ENCODE measurements at regions not wholly inside any gene's neighbourhood (a gene's known extent, or its start where the extent isn't known, plus 50 kb on each side); places are given as distances from the start of the nearest gene placed in this dataset.
"Not testable (repeated sequence)": the region's sequence is repeated elsewhere in the genome, so short reads cannot be mapped to it uniquely, and the experiment has no call there.

DNA sequence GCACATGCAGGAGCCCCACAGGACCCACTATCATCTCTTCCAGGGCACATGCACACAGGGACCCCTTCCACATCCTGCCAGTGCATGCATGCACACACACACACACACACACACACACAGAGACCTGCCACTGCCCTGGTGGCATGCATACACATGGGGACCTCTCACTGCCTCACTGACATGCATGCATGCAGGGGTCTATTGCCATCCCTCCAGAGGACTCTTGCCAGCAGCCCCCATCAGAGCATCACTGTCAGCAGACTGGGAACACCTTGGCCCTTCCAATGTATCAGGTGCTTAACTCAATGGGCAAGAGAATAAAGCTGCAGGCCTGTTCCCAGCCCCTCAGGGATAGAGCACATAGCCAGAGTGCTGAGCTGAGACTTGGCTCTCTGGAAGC lies 433.6 kb upstream of the PPP1R2C start:
- DNase-seq (ENCODE audit: low read depth in 1 of 2, low spot score in 1 of 2), result no peak

GRCh38 chrX:43218198-43218597 lies 437.9 kb upstream of the MAOA start:
- DNase-seq (ENCODE audit: low read depth in 1 of 2, low spot score in 1 of 2), result no peak

- no peak for DNase-seq (ENCODE audit: low read depth in 1 of 2, low spot score in 1 of 2)
These were observed 431.6 kb upstream of the MAOA start for GRCh38 chrX:43224496-43224895.

DNA sequence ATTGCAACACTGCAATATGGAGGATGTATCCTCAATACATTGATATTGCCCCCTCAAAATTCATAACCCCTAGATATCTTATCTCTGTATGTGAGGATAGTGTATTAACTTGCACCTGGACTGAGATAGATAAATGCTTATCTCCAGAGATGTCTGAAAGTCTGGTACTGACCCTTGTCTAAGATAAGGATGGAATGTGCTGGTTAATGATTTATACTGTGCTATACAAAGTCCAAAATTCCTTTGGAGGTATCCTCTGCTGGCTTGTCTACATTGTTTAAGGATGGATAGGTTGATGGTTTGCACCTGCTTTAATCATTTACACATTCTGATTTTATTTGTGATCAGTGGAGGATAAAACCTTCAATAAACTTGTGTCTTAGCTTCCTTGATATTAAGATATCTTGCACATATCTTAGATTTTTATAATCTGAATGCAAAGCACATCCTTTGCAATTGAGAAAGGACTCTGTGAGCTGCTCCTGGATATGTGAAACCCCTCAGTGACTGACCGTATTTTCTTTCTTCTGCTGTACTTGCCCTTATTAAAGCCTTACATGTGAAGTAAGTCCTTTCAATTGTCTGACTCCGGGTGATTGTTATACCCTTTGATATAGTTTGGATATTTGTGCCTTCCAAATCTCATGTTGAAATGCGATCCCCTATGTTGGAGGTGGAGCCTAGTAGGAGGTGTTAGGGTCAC lies 430.3 kb upstream of the MAOA start:
- no peak for DNase-seq (ENCODE audit: low read depth in 1 of 2, low spot score in 1 of 2)

DNA sequence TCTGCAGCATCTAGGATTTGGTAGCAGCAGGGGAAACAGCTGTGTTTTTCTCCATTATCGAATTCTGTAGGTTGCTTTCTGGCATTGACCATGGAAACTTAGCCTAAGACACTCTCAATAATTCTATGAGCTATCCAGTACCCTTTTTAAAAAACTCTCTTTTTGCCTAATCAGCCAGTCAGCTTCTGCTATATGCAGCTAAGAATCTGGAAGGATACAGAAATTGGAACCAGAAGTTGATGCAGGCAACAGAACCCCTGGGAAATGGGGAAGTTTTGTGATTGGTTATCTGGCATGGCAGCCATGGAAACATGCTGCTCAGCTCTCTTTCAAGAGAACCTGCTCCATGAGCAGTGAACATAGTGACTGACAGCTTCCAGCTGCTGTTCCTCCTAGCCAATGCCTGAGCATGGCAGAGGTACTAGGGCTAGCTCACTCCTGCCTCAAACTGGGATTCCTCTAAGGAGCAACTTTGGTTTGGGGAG lies 417.6 kb upstream of the MAOA start:
- DNase-seq (ENCODE audit: low read depth in 1 of 2, low spot score in 1 of 2), result no peak

DNA sequence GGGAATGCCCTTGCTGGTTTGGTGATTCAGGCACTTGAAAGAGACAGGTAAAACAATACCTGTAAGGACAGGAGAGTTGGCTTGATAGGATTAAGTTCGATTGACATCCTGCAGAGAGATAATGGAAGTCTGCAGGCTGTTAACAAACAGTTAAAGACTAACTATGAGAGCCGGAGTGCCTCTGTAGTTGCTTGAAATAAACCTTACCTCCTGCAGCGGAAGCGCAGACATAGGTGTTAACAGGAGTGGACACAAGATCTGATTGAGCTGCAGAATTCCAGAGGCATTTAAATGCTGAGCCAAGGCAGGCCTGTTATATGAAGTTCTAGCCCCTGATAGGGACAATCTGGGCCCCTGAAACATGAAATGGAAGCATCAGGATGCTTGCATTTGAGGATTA lies 416.7 kb upstream of the MAOA start:
- DNase-seq (ENCODE audit: low read depth in 1 of 2, low spot score in 1 of 2), result no peak

DNA sequence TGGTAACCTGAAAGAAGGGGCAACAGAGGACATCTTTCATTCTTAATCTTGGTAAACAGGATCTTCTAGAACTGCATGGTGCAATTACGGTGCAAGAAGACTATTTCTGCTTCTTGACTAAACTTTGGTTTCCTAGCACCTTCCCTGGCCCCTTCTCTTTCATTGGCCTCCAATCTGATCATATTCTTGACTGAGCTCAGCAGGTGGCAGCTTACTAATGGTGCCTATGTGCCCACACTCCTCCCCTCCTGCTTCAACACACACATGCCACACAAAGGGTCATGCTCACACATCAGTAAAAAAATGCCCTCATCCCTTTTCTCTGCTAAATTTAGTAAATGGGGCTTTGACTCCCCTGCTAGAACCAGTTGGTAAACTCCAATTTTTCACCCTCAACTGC lies 400.5 kb upstream of the MAOA start:
- no peak for DNase-seq (ENCODE audit: low read depth in 1 of 2, low spot score in 1 of 2)

- no peak for DNase-seq (ENCODE audit: low read depth in 1 of 2, low spot score in 1 of 2)
These were observed 389.6 kb upstream of the MAOA start for GRCh38 chrX:43266487-43266886.

DNA sequence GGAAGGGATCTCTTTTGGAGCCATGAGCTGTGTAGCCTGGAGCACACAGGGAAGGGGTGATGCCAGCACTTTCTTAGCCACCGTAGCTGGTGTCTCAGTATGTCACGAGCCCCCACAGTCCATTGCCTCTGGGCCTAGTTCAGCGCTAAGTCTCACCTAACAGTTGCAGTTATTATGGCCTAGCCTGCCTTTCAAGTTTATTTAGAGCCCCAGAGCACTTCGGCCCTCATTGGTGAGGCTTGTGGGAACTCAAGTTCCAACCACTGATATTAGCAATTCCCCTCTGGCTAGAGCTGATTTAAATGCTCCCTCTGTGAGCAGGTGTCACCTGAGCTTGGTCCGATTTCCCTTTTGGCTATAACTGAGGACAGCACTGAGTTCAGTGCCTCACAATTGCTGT lies 388.4 kb upstream of the MAOA start:
- DNase-seq (ENCODE audit: low read depth in 1 of 2, low spot score in 1 of 2), result no peak

GRCh38 chrX:43269201-43269600 lies 386.9 kb upstream of the MAOA start:
- DNase-seq (ENCODE audit: low read depth in 1 of 2, low spot score in 1 of 2), result no peak

- DNase-seq (ENCODE audit: low read depth in 1 of 2, low spot score in 1 of 2), result no peak
These were observed 378.2 kb upstream of the MAOA start for GRCh38 chrX:43277879-43278278.

DNA sequence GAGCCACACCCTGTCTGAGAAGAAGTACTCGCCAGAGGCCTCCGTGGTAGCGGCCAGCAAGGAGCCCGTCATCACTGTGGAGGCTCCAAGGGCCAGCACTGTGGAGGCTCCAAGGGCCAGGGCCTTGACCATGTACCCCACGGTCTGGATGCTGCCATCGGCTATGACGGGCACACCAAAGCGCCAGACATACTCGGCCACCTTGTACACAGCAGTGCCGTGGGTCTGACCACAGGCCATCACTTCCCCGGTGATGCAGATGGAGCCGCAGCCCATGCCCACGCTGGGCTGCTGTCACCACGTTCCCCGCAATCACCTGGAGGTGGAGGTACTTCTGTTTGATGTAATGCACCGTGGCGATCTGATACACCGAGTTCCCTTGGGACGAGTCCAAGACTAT lies 377.7 kb upstream of the MAOA start:
- no peak for DNase-seq (ENCODE audit: low read depth in 1 of 2, low spot score in 1 of 2)

DNA sequence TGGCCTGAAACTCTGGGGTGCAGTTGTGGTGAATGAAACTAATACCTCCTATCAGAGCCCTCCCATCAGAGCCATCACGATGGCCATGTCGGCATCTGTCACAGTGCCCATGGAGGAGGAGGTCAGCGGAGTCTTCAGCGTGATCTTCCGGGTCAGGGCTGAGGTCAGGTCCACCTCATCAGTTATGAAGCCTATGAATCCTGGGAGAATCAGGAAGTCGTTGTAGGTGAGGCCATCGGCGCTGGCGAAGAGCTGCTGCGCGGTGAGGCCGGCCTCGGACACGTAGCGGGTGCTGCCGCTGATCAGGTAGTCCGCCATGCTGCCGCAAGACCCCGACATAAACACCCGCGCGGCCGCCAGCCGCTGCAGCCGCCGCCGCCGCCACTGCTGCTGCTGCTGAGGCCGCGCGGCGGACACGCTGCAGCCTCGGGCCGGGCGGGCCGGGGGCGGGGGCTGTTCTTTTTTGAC lies 376.7 kb upstream of the MAOA start:
- DNase-seq (ENCODE audit: low read depth in 1 of 2, low spot score in 1 of 2), result no peak

DNA sequence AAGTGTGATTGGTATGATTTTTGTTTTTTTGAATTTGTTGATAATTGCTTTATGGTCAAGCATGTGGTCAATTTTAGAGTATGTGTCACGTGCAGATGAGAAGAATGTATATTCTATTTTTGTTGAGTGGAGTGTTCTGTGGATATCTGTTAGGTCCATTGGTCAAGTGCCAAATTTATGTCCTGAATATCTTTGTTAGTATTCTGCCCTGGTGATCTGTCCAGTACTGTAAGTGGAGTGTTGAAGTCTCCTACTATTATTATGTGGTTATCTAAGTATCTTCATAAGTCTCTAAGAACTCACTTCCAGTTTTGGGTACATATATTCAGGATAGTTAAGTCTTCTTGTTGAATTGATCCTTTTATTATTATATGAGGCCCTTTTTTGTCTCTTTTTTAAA lies 372.9 kb upstream of the MAOA start:
- no peak for DNase-seq (ENCODE audit: low read depth in 1 of 2, low spot score in 1 of 2)

GRCh38 chrX:43311625-43312024 lies 344.5 kb upstream of the MAOA start:
- DNase-seq (ENCODE audit: low read depth in 1 of 2, low spot score in 1 of 2), result not testable (repeated sequence)

DNA sequence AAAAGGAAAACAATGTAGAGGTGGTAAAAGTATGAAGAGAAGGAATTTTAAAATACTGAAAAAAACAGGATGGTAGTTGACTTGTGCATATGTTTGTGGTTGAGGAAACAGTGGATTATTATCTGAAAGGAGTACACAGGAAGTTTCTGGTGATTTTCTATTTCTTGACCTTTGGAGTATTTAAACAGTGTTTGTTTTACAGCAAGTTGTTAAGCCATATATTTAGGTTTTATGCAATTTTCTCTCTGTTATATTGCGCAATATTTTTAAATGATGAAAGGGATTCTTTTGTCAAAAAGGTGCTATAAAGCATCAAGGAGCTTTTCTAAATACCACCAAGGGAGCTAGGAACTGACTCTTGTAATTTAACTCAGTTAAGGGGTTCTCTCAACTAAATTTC lies 343.1 kb upstream of the MAOA start:
- no peak for DNase-seq (ENCODE audit: low read depth in 1 of 2, low spot score in 1 of 2)

GRCh38 chrX:43314525-43314924 lies 341.6 kb upstream of the MAOA start:
- DNase-seq (ENCODE audit: low read depth in 1 of 2, low spot score in 1 of 2), result no peak

DNA sequence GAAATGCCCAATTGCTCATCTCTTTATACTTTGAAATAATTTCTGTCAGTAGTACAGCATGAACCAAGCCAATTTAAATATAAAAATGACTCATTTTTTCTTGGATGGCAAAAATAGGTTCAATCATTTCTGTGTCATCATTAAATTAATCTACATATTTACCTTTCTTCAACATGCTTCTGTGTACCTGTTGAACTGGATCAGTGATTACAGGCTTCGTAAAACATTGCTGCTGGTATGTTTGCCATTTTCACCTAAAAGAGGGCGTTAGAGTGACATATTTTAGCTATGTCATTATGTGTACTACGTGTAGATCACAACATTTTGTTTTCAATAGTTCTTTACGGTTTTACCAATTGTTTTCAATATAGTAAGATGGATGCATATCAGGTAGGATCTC lies 340.5 kb upstream of the MAOA start:
- no peak for DNase-seq (ENCODE audit: low read depth in 1 of 2, low spot score in 1 of 2)

GRCh38 chrX:43316146-43316545 lies 340.0 kb upstream of the MAOA start:
- no peak for DNase-seq (ENCODE audit: low read depth in 1 of 2, low spot score in 1 of 2)

GRCh38 chrX:43317378-43317777 lies 338.7 kb upstream of the MAOA start:
- DNase-seq (ENCODE audit: low read depth in 1 of 2, low spot score in 1 of 2), result no peak

DNA sequence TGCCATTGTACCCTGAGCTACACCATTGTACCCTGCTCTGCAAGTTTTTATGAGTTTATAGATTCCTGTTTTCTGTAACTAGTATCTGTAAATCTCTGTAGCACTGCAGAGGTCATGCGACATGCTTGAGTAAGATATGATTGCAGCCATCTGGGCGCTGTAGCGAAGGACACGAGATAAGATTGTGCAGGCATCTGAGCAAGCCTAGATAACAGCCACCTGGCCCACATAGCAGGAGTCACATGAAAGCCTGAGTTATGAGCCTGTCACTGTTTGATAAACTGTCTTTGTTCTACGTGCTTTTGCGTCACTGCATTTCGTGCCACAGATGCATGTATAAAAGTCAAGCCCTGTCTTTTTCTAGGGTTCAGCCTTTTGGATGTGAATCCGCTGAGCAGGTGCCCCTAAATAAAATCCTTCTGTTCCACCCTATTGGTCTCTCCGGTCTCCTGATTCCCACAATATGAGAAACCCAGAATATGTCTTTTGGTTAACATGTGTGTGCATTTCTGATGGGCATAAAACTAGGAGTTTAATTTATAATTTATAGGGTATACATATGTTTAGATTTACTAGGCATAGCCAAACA lies 327.6 kb upstream of the MAOA start:
- DNase-seq (ENCODE audit: low read depth in 1 of 2, low spot score in 1 of 2), result no peak

- no peak for DNase-seq (ENCODE audit: low read depth in 1 of 2, low spot score in 1 of 2)
These were observed 322.6 kb upstream of the MAOA start for GRCh38 chrX:43333543-43333942.

DNA sequence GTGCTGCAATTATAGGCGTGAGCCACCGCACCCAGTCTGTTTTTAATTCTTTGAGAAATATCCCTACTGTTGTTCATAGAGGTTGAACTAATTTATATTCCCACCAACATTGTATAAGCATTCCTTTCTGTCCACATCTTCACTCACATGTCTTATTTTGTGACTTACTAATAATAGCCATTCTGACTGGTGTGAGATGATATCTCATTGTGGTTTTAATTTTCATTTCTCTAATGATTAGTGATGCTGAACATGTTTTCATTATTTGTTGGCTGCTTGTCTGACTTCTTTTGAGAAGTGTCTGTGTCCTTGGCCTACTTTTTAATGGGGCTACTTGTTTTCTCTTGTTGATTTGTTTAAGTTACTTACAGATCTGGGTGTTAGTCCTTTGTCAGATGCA lies 310.9 kb upstream of the MAOA start:
- no peak for DNase-seq (ENCODE audit: low read depth in 1 of 2, low spot score in 1 of 2)

All from stimulated activated CD4-positive, alpha-beta T cell treated with anti-CD3 and anti-CD28 coated beads, Interleukin-15, amount 100 ng/mL, for 1 hour (primary cell).